ENCODE measurements at regions not wholly inside any gene's neighbourhood (a gene's known extent, or its start where the extent isn't known, plus 50 kb on each side); places are given as distances from the start of the nearest gene placed in this dataset.

- TF ChIP-seq POLR2AphosphoS5 (IDR thresholded peaks at IDR 0.05; ENCODE audit: low read depth, low read length) = no peak
- TF ChIP-seq CEBPB (IDR thresholded peaks at IDR 0.05; ENCODE audit: low read depth, low read length) = no peak
- no peak for TF ChIP-seq EGR1 (IDR thresholded peaks at IDR 0.05; ENCODE audit: borderline replicate concordance, low read depth, low read length)
- TF ChIP-seq SAP30 (IDR thresholded peaks at IDR 0.05; ENCODE audit: insufficient read depth, insufficient replicate concordance, low read length) = no peak
- TF ChIP-seq HDAC6 (IDR thresholded peaks at IDR 0.05; ENCODE audit: low read depth, low read length) = no peak
- no peak for TF ChIP-seq RAD21 (IDR thresholded peaks at IDR 0.05 in 1 of 2, conservative IDR thresholded peaks at IDR 0.05 in 1 of 2; ENCODE audit: low read depth in 2 of 2, low read length in 2 of 2)
- TF ChIP-seq EZH2 (IDR thresholded peaks at IDR 0.05; ENCODE audit: low read depth, low read length, severe bottlenecking) = no peak
- TF ChIP-seq CTCF (IDR thresholded peaks at IDR 0.05; ENCODE audit: control extremely low read depth in 1 of 3, insufficient read depth in 1 of 3, low read depth in 1 of 3, low read length in 3 of 3) = no peak
Measured at GRCh38 chr19:31525610-31526147, 176.4 kb upstream of the TSHZ3 start.
